ENCODE measurements at regions not wholly inside any gene's neighbourhood (a gene's known extent, or its start where the extent isn't known, plus 50 kb on each side); places are given as distances from the start of the nearest gene placed in this dataset.

GRCh38 chr6:139588076-139588639 is 213.7 kb upstream of the CITED2 start:
- DNase-seq, result peak; percentile 55

GRCh38 chr6:139587469-139587868 is 213.0 kb upstream of the CITED2 start:
- DNase-seq, result no peak

- no peak for DNase-seq
Measured at GRCh38 chr6:139586273-139586672, 211.8 kb upstream of the CITED2 start.

DNA sequence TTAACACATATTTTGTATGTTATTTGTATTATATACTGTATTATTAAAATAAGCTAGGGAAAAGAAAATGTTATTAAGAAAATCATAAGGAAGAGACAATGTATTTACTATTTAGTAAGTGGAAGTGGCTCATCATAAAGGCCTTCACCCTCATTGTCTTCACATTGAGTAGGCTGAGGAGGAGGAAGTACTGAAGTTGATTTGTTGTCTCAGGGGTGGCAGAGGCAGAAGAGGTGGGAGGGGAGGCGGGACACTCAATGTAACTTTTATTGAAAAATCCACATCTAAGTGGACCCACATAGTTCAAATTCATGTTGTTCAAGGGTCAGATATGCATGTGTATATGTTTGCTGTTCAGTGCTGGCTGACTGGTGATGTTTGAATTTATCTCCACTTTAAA is 210.2 kb upstream of the CITED2 start:
- no peak for DNase-seq

GRCh38 chr6:139583420-139583819 is 209.0 kb upstream of the CITED2 start:
- no peak for DNase-seq

DNA sequence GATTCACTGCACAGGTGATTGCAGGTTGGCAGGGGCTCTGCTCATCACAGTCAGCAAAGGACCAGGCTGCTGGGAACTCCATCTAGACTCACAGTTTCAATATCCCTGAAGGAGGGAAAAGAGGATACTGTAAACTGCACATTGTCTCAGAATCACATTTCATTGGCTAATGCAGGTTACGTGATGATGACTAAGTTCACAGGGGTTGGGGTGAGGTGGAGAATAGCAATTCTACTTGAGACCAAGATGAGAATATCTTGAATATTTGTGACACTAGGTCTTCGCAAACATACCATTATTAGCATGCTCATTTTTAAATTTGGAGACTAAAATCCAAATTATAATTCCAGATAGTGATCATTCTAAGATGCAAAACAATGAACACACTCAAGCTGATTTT is 208.5 kb upstream of the CITED2 start:
- DNase-seq, result no peak

DNA sequence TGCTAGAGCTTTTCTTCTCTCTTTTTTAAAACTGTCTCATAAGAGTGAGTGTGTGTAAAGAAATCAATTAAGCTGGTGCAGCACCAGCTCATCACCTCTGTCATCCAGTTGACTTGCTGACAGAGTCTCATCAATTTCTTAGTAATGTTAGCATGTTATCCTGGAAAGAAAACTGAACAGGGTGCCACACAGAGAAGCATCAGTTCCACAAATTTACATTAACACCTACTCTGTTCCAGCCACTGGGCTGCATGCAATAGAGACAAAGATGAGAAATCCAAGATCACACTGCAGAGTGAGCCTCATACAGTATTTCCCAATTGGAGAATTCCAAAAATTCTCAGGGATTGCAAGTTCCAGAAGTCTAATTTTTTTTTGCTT is 207.0 kb upstream of the CITED2 start:
- DNase-seq, result no peak

DNA sequence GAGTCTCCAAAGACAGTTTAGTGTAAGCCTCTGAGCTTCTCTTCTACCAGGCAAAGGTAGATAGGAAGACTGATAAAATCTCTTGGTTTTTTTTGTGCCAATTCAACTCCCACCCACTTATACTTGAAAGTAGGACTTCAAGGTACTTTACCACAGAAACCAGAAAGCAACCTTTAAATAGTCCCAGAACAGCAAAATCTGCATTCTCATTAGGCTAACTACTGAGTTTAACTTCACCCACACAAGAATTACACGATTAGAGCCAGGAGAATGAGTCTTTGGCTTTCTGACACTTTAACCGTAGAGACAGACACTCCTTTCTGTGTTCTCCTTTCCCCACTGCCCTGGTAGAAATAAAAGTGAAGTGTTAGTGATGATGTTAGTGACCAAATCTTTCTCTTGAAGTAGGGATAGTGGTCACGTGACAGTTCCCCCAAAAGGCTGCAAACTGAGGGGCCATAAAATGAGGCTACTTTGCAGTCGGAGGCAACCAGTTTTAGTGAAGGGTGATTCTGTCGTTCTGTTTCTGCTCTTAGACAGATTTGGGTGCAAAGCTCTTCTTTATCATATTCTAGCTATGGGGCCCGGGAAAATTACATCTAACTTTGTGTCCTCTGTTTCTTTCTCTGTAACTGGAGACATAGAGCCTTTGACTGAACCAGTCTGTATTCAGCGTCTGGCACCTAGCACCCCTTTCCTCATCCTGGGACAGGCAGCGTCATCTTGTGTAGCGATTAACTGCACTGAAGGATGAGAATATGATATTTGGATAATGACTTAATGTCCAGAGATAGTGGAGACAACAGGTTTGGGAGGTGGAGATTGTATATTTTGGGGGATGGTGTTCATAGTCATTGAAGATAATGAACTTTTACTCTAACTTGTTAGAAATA is 206.4 kb upstream of the CITED2 start:
- DNase-seq, result no peak

DNA sequence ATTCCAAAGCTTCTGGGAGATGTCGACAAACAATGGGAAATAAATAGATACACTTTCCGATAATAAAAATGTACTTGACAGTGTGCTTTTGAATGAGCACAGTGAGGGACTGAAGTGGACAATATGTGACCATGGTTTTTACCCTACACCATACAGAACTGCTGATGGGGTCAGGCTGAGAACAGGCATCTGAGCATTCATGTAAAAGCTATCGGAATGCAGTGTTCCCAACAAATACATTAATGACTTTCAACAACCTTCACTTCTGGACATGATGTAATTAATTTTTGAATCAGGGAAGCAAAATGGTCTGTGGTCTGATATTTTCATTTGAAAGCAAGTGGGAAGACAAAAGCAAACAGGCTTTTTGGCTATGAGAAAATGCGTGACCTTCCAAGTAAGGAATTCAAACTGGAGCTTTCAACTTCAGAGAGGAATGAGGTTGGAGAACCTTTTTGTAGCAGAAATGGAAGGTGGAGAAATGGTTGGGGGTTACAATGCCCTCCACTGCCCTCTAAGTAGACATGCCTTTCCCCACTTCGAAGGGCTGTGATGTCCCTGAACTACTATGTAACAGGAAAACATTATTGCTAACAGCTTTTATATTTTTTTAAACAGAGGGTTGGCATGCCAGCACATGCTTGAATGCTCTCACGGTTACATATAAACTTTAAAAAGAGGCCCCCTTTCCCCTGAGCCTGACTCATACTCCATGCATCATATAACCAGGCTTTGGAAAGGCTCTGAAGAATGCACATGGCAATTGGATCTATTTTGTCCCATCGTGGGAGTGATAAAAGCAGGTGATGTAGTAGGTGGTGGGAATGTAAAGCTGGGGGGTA is 203.5 kb upstream of the CITED2 start:
- peak; percentile 71 for DNase-seq

DNA sequence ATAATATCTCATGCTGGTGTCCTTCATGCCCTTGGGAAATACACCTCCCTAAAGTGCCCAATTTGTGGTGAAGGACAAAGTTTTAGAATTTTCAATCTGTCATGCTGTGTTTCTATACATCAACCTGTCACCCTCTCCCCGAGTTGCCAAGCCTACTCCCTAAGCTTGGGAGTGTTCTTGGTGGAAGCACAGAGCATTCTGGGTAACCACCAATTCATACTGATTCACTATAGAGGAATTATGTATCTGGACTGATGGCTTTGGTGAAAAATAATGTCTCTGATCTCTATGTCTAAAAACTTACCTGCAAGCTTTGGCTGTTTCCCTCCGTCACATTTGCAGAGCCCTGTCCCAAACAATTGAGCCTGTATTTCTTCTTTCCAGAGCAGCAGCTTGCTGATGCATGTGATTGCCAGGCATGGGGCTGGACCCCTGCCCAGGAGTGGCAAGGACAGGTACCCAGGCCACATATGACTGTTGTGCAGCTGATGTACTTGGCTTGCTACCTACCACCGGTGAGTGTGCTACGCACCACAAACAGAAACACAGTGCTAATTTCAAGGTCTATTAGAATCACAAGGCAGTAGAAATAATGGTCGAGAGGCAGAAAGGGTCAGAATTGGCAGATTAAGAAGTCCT is 202.8 kb upstream of the CITED2 start:
- DNase-seq, result no peak

DNA sequence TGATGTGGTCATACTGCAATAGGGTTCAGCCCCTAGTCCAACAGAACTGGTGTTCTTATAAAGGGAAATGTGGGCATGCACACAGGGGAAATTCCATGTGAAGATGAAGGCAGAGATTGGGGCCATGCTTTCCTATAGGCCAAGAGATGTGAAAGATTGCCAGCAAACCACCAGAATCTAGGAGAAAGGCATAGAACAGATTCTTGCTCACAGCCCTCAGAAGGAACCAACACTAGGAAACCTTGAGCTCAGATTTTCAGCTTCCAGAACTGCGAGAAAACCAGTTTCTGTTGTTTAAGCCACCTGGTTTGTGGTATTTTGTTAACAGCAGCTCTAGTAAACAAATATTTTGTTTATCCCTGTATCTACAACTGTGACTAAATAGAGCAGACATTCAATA is 197.6 kb upstream of the CITED2 start:
- DNase-seq, result no peak

GRCh38 chr6:139570166-139570565 is 195.7 kb upstream of the CITED2 start:
- no peak for DNase-seq

DNA sequence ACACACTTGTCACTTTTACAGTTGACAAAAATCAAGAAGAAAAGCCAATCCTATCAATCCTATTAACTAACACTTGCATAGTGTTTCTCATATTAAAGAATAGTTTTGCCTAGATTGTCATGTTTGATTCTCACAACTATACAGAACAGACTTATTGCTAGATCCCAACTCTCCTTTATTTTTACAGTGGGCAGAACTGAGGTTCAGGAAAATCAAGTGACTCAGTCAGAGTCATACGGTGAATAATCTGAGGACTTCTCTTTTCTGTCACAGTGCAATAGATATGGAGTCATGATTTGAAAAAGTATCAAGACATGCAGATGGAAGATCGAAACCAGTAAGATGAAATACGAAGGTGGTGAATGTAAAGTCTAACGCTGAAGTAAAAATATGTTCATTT is 195.1 kb upstream of the CITED2 start:
- no peak for DNase-seq

- DNase-seq, result no peak
Measured at GRCh38 chr6:139568956-139569538, 194.6 kb upstream of the CITED2 start.

DNA sequence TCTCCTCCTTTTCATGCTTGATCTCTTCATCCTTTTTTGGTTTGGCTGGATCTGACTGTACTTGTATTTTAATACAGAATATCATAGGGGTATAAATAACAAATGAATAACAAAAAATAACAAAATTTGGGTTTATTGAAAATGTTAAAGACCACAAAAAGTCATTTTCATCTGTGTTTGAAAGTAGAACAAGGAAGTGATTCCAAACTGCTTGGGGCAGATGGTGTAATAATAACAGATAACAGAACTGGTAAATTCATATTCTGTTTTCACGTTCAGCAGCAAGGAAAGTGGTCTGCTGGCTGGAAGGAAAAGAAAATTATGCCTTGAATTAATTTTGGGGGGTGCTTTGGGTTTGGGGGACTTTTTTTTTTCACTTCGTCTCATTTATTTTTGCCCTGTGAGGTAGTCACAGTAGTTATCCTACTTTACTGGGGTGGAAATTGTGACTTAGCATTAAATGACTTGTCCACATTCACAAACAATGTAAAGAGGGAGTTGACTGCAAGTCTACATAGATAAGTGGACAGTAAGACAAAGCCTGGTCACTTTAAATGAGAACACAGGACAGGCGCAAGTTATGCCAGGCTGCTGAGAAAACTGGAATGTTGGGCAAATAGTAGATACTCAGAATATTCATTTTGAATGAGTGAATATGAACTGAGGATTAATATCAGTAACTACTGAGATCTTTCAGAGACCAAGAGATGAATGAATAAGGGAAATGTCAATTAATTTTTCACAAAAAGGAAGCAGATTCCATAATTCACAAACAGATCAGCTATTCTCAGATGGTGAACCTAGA is 193.9 kb upstream of the CITED2 start:
- no peak for DNase-seq

GRCh38 chr6:139567095-139567494 is 192.6 kb upstream of the CITED2 start:
- DNase-seq, result no peak

DNA sequence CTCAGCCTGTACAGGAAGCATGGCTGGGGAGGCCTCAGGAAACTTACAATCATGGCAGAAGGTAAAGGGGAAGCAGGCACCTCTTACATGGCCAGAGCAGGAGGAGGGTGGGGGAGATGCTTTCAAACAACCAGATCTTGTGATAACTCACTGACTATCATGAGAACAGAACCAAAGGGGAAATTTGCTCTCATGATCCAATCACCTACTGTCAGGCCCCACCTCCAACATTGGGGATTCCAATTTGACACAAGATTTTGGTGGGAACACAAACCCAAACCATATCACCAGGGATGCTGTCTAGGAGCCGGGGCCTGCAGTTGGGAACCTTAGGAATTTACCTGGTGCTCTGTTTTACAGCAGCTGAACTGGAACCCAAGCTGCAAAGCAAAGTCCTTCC is 191.1 kb upstream of the CITED2 start:
- no peak for DNase-seq

GRCh38 chr6:139557547-139557946 is 183.1 kb upstream of the CITED2 start:
- DNase-seq, result no peak

DNA sequence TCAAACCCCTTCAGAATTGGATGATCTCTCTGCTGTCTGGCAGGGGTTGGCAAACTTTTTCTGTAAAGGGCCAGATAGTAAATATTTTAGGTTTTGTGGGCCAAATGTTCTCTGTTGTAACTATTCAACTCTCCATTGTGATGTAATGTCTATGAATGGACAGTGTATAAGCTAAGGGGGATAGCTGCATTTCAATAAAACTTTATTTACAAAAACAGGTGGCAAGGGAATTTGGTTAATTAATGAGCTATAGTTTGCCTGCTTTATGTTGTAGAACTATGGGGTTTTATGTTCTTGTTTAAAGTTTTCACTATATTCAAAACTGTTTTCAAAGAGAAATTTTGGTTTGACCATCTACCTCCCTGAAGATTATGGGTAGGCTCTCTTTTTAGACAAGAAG is 182.1 kb upstream of the CITED2 start:
- DNase-seq, result no peak

GRCh38 chr6:139553916-139554315 is 179.5 kb upstream of the CITED2 start:
- no peak for DNase-seq

- DNase-seq, result no peak
Measured at GRCh38 chr6:139551376-139551775, 176.9 kb upstream of the CITED2 start.

Data from tongue (tissue), 1 donor.